GM12865 (cell line): ENCODE measurements at regions not wholly inside any gene's neighbourhood (a gene's known extent, or its start where the extent isn't known, plus 50 kb on each side); places are given as distances from the start of the nearest gene placed in this dataset.
"Not testable (repeated sequence)": the region's sequence is repeated elsewhere in the genome, so short reads cannot be mapped to it uniquely, and the experiment has no call there.

Experiments
- DNase-seq: peaks from one replicate; pipeline ENCODE4 v3.0.0; 2010; ENCODE audit warnings: low read depth
- H3K4me3 ChIP-seq: 2 replicates; pipeline ENCODE4 v1.5.1; 2011; ENCODE audit warnings: mild to moderate bottlenecking, low read depth, low read length, control low read depth
- CTCF ChIP-seq: IDR thresholded peaks from 2 replicates; pipeline ENCODE4 v1.5.1; 2011; ENCODE audit warnings: low read length, control low read depth, low read depth, inconsistent platforms; ENCODE audit not compliant: insufficient read depth; ENCODE audit errors: missing control alignments

- DNase-seq, result no peak
- no peak overlapping the region for H3K4me3 ChIP-seq
- no peak for TF ChIP-seq CTCF
Observed at GRCh38 chr4:82124932-82125786, 248.6 kb downstream of the HNRNPD start.

GRCh38 chr4:82124365-82124764 is 249.4 kb downstream of the HNRNPD start:
- no peak overlapping the region for H3K4me3 ChIP-seq
- TF ChIP-seq CTCF, result no peak
- no peak for DNase-seq

GRCh38 chr4:82123934-82124333 is 249.9 kb downstream of the HNRNPD start:
- no peak for TF ChIP-seq CTCF
- no peak overlapping the region for H3K4me3 ChIP-seq
- DNase-seq, result no peak

GRCh38 chr4:82115183-82115582 is 258.6 kb downstream of the HNRNPD start:
- not testable (repeated sequence) for H3K4me3 ChIP-seq

GRCh38 chr4:82108506-82108905 is 265.3 kb downstream of the HNRNPD start:
- TF ChIP-seq CTCF, result no peak
- DNase-seq, result no peak
- H3K4me3 ChIP-seq, result no peak overlapping the region

More at GRCh38 chr4:82115183-82115582, 258.6 kb downstream of the HNRNPD start:
- DNase-seq, result not testable (repeated sequence)

- H3K4me3 ChIP-seq, result no peak overlapping the region
- DNase-seq, result no peak
- no peak for TF ChIP-seq CTCF
Observed at GRCh38 chr4:82104578-82104977, 269.2 kb downstream of the HNRNPD start.

- DNase-seq, result no peak
- TF ChIP-seq CTCF, result no peak
- no peak overlapping the region for H3K4me3 ChIP-seq
Observed at GRCh38 chr4:82099928-82100579, 273.7 kb downstream of the HNRNPD start.
